Endothelial cell of umbilical vein (primary cell): ENCODE measurements at regions not wholly inside any gene's neighbourhood (a gene's known extent, or its start where the extent isn't known, plus 50 kb on each side); places are given as distances from the start of the nearest gene placed in this dataset.

ENCODE experiments used
- BruUV-seq: library from RNA; stranded (reverse); fragments of 400-500 nt; replicated peaks from 2 replicates; lab custom pipeline; 2021; lab: Mats Ljungman, UMichigan
- CTCF ChIA-PET: fragments of 300-600, 350-600 bp; sonication (Branson Sonifier 250); formaldehyde crosslinking; loops from one replicate; lab custom pipeline; 2021; ENCODE audit warnings: antibody characterized with exemption, inconsistent platforms; lab: Charles Lee
- POLR2A ChIA-PET: fragments of 300-600, 350-600 bp; sonication (Branson Sonifier 250); formaldehyde crosslinking; loops from one replicate; lab custom pipeline; 2021; ENCODE audit warnings: antibody characterized with exemption, inconsistent platforms; lab: Charles Lee
- DNase-seq: peaks from one replicate; pipeline ENCODE4 v3.0.0-alpha.2; 2011; ENCODE audit warnings: low read depth, low spot score
- FAIRE-seq: peaks from 2 replicates; lab custom pipeline; 2011; peaks lifted over from hg19 to GRCh38; lab: Jason Lieb, UNC
- H2AFZ ChIP-seq: 2 replicates; pipeline ENCODE4 v1.6.0; 2012; ENCODE audit warnings: low read depth, low read length, control low read depth, inconsistent platforms
- H3K27ac ChIP-seq: 2 replicates; pipeline ENCODE4 v1.5.1; 2011; ENCODE audit warnings: low read depth, mild to moderate bottlenecking, control low read depth, low read length, moderate library complexity; ENCODE audit not compliant: insufficient read depth
- H3K27me3 ChIP-seq, 2 experiments: 2 replicates each; pipeline versions ENCODE4 v1.6.0 to v1.6.1; 2011; ENCODE audit warnings: low read length in 2 of 2, mixed read lengths in 1 of 2; ENCODE audit not compliant: control insufficient read depth in 2 of 2, insufficient read depth in 2 of 2
- H3K36me3 ChIP-seq, 2 experiments: 2 replicates in 1 of 2; 3 replicates in 1 of 2; pipeline ENCODE4 v1.5.1; 2011; ENCODE audit warnings: low read length in 2 of 2, mild to moderate bottlenecking in 1 of 2, moderate library complexity in 1 of 2; ENCODE audit not compliant: control insufficient read depth in 2 of 2, insufficient read depth in 2 of 2; ENCODE audit errors: extremely low read depth in 1 of 2
- H3K4me1 ChIP-seq: 3 replicates; pipeline ENCODE4 v1.5.1; 2011; ENCODE audit warnings: mild to moderate bottlenecking, low read length; ENCODE audit not compliant: control insufficient read depth, insufficient read depth; ENCODE audit errors: extremely low read depth
- H3K4me2 ChIP-seq: 2 replicates; pipeline ENCODE4 v1.6.1; 2011; ENCODE audit warnings: low read length, control low read depth, mixed read lengths; ENCODE audit not compliant: insufficient read depth
- H3K4me3 ChIP-seq, 3 experiments: fragments of 200-600 bp in 1 of 3; sonication (generic), shearing (Covaris generic) in 1 of 3; replicated peaks in 1 of 3; 2 replicates each; pipeline ENCODE4 v1.5.1; 2011 to 2016; ENCODE audit warnings: control low read depth in 3 of 3, low read length in 3 of 3, mild to moderate bottlenecking in 2 of 3, inconsistent platforms in 1 of 3, low read depth in 1 of 3, moderate library complexity in 1 of 3; ENCODE audit not compliant: insufficient read depth in 1 of 3
- H3K79me2 ChIP-seq: 2 replicates; pipeline ENCODE4 v1.6.0; 2012; ENCODE audit warnings: low read length, inconsistent platforms; ENCODE audit not compliant: control insufficient read depth, insufficient read depth
- H3K9ac ChIP-seq: replicated peaks from 2 replicates; pipeline ENCODE3; 2011; ENCODE audit warnings: low read length, control low read depth; ENCODE audit not compliant: insufficient read depth; ENCODE audit errors: extremely low read depth
- H3K9me1 ChIP-seq: replicated peaks from 3 replicates; pipeline ENCODE4 v1.6.0; 2011; ENCODE audit warnings: mild to moderate bottlenecking, low read length; ENCODE audit not compliant: control insufficient read depth, insufficient read depth; ENCODE audit errors: extremely low read depth
- H3K9me3 ChIP-seq: replicated peaks from 2 replicates; pipeline ENCODE4 v1.5.1; 2012; ENCODE audit warnings: low read length, inconsistent platforms; ENCODE audit not compliant: control insufficient read depth, insufficient read depth
- H4K20me1 ChIP-seq: replicated peaks from 2 replicates; pipeline ENCODE3; 2011; ENCODE audit warnings: mild to moderate bottlenecking, low read length; ENCODE audit not compliant: control insufficient read depth, insufficient read depth; ENCODE audit errors: extremely low read depth
- CTCF ChIP-seq, 2 donors: IDR thresholded peaks; 1 replicate in 1 of 2; 2 replicates in 1 of 2; pipeline ENCODE4 v1.5.1; 2011; ENCODE audit warnings: low read length in 2 of 2, mild to moderate bottlenecking in 2 of 2, moderate library complexity in 2 of 2, control low read depth in 1 of 2, inconsistent platforms in 1 of 2, low read depth in 1 of 2; ENCODE audit not compliant: insufficient read depth in 1 of 2; ENCODE audit errors: extremely low read depth in 1 of 2
- EZH2 ChIP-seq: IDR thresholded peaks from 2 replicates; pipeline ENCODE4 v1.6.1; 2012; ENCODE audit warnings: borderline replicate concordance, low read depth, mild to moderate bottlenecking, moderate library complexity, low read length, inconsistent platforms; ENCODE audit not compliant: severe bottlenecking
- FOS ChIP-seq: IDR thresholded peaks from 2 replicates; pipeline ENCODE4 v1.6.1; 2011; ENCODE audit warnings: mild to moderate bottlenecking, low read length, moderate library complexity, borderline replicate concordance; ENCODE audit not compliant: insufficient read depth
- GATA2 ChIP-seq: IDR thresholded peaks from 2 replicates; pipeline ENCODE4 v1.7.0; 2011; ENCODE audit warnings: low read depth, mild to moderate bottlenecking, moderate library complexity, mixed read lengths, low read length; ENCODE audit not compliant: insufficient read length, insufficient read depth
- JUN ChIP-seq: IDR thresholded peaks from 2 replicates; pipeline ENCODE4 v1.6.1; 2011; ENCODE audit warnings: borderline replicate concordance, low read depth; ENCODE audit not compliant: insufficient read length, insufficient read depth
- MAX ChIP-seq: IDR thresholded peaks from 2 replicates; pipeline ENCODE4 v1.6.1; 2011; ENCODE audit not compliant: insufficient read depth, insufficient read length
- MYC ChIP-seq: IDR thresholded peaks from one replicate; pipeline ENCODE4 v1.6.1; 2011; ENCODE audit warnings: mild to moderate bottlenecking, low read depth, low read length
- POLR2A ChIP-seq: IDR thresholded peaks from 2 replicates; pipeline ENCODE4 v1.6.1; 2012; ENCODE audit warnings: low read depth, mild to moderate bottlenecking, control low read depth, low read length
- POLR2AphosphoS5 ChIP-seq: IDR thresholded peaks from 2 replicates; pipeline ENCODE4 v1.6.1; 2012; ENCODE audit warnings: low read depth, mild to moderate bottlenecking, control low read depth, low read length, moderate library complexity; ENCODE audit not compliant: insufficient read depth
- dilution Hi-C: fragments of 300-500 bp; cut with MboI; formaldehyde crosslinking; loops from one replicate; pipeline ENCODE4 v1.15.0; 2019; ENCODE audit warnings: low sequenced_read_pairs; ENCODE audit not compliant: extremely low pct_ligation_motif_present
- intact Hi-C: fragments of 100-400 bp; cut with micrococcal nuclease; formaldehyde crosslinking; loops from one replicate; pipeline ENCODE4 v1.10.0; 2022

GRCh38 chr20:60100780-60101179 lies 142.6 kb downstream of the CDH26 start:
- no peak for DNase-seq
- intact Hi-C loops (no loop called here), dilution Hi-C loops (no loop called here)
- no peaks in the 10 kb centered on the region for H3K79me2 ChIP-seq
- TF ChIP-seq CTCF (IDR thresholded peaks at IDR 0.05; ENCODE audit: extremely low read depth in 1 of 2, insufficient read depth in 1 of 2, low read depth in 1 of 2, low read length in 2 of 2) (no peak), MYC (no peak), POLR2A (no peak), GATA2 (no peak), MAX (no peak), POLR2AphosphoS5 (no peak), FOS (no peak), JUN (no peak), EZH2 (no peak)
- peaks cover 7% of the 10 kb centered on the region for H3K9me3 ChIP-seq
- no peak overlapping the region for H3K4me2 ChIP-seq
- ChIA-PET POLR2A (no interaction called here), CTCF (no interaction called here)
- no peaks in the 10 kb centered on the region for H3K4me1 ChIP-seq
- no TSS peak for BruUV-seq
- no peak overlapping the region for H2AFZ ChIP-seq
- H3K4me3 ChIP-seq: no peak overlapping the region
- no peak for FAIRE-seq
- no peaks in the 10 kb centered on the region for H4K20me1 ChIP-seq
- H3K9me1 ChIP-seq: no peaks in the 10 kb centered on the region
- no peaks in the 10 kb centered on the region for H3K36me3 ChIP-seq
- H3K27me3 ChIP-seq: no peaks in the 10 kb centered on the region
- H3K9ac ChIP-seq: no peak overlapping the region
- H3K27ac ChIP-seq: no peak overlapping the region
